ENCODE measurements at regions not wholly inside any gene's neighbourhood (a gene's known extent, or its start where the extent isn't known, plus 50 kb on each side); places are given as distances from the start of the nearest gene placed in this dataset.
"Not testable (repeated sequence)": the region's sequence is repeated elsewhere in the genome, so short reads cannot be mapped to it uniquely, and the experiment has no call there.

DNA sequence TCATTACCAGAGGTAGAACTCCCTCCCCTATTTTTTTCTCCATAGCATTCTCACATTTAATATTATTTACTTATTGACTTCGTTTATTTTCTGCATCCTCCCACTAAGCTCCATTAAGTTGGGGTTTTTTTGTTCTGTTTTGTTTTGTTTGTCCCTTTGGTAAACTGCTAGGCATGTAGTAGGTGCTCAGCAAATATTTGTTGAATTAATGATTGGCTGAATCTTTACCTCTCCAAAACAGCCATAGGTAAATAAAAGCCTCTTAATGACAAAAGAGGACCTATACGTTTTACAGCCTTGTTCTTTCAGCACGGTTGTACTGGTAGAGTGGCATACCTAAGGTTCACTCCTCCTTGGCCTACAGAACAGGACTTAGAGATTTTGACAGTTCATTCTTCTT is 52.0 kb downstream of the PRORP start:
- no peak for DNase-seq (ENCODE audit: low read depth)

DNA sequence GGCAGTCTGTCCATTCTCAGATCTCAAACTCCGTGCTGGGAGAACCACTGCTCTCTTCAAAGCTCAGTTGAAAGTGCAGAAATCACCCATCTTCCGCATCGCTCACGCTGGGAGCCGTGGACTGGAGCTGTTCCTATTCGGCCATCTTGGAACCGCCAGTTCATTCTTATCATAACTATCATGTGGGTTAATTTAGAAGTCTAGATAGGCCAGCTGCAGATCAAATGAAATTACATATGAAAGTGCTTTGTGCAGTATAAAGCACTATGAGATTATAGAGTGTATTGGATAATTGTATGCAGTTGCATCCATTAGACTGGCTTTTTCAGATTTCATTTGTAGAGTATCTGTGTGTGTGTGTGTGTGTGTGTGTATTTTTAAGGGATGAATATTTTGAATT is 57.8 kb downstream of the PRORP start:
- DNase-seq (ENCODE audit: low read depth), result no peak

DNA sequence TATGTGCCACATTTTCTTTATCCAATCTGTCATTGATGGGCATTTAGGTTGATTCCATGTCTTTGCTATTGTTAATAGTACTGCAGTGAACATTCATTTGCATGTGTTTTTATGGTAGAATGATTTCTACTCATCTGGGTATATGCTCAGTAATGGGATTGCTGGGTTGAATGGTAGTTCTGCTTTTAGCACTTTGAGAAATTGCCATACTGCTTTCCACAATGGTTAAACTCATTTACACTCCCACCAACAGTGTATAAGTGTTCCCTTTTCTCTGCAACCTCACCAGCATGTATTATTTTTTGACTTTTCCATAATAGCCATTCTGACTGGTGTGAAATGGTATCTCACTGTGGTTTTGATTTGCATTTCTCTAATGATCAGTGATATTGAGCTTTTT is 62.5 kb downstream of the PRORP start:
- not testable (repeated sequence) for DNase-seq (ENCODE audit: low read depth)

GRCh38 chr14:35189422-35189821 is 67.1 kb downstream of the PRORP start:
- DNase-seq (ENCODE audit: low read depth), result no peak

DNA sequence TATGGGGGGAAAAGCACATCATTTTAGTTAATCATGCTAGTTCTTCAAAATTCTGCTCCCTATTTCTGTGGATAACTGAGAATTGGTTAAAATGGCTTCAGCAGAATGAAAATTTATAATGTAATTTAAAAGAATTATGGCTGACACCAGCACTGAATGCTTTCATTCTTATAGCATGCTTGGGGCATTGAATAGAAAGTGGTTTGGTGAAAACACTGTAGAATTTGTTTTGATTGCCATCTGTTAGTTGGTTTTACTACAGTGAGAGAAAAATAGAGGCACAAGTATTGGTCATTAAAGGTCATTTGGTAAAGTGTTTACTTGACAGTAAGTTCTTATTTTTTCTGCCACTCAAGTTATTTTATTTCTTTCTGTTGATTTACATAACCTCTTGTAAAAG is 70.8 kb downstream of the PRORP start:
- DNase-seq (ENCODE audit: low read depth), result no peak

GRCh38 chr14:35194183-35194582 is 71.8 kb downstream of the PRORP start:
- DNase-seq (ENCODE audit: low read depth), result not testable (repeated sequence)

GRCh38 chr14:35196571-35196970 is 74.2 kb downstream of the PRORP start:
- DNase-seq (ENCODE audit: low read depth), result no peak

- DNase-seq (ENCODE audit: low read depth), result peak; percentile 57
Measured at GRCh38 chr14:35197015-35197414, 74.7 kb downstream of the PRORP start.

DNA sequence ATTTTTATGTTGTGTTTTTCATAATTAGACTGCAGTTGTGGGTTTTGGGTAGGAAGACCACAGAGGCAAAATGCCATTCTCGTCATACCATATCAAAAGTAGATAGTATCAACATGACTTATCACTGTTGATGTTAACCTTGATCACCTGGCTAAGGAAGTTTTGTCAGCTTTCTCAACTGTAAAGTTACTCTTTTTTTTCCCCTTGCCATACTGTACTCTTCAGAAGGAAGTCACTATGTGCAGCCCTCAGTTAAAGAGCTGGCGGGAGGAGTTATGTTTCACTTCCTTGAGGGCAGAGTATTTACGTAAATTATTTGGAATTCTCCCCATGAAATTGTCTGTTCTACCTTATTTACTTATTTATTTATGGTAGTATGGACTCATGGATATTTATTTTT is 78.7 kb downstream of the PRORP start:
- DNase-seq (ENCODE audit: low read depth), result no peak

DNA sequence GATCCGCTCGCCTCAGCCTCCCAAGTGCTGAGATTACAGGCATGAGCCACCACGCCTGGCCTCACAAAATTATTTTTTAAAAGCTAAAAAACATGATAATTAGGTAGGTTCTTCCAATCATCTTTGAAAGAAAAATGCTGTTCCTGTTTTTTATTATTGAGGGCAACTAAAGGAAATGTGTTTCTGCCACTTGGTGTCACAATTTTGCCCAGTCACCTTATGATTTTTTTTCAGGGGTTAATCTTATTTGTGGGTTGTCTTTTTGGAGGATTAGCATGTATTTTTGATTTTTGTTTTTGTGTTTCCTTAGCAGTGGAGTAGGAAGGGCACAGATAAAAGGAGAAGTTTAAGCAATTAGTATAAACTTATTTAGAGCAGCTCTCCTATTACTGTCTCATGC is 79.8 kb downstream of the PRORP start:
- no peak for DNase-seq (ENCODE audit: low read depth)

- no peak for DNase-seq (ENCODE audit: low read depth)
Measured at GRCh38 chr14:35205737-35206136, 83.4 kb downstream of the PRORP start.

GRCh38 chr14:35211067-35211466 is 81.1 kb upstream of the PSMA6 start:
- DNase-seq (ENCODE audit: low read depth), result no peak

DNA sequence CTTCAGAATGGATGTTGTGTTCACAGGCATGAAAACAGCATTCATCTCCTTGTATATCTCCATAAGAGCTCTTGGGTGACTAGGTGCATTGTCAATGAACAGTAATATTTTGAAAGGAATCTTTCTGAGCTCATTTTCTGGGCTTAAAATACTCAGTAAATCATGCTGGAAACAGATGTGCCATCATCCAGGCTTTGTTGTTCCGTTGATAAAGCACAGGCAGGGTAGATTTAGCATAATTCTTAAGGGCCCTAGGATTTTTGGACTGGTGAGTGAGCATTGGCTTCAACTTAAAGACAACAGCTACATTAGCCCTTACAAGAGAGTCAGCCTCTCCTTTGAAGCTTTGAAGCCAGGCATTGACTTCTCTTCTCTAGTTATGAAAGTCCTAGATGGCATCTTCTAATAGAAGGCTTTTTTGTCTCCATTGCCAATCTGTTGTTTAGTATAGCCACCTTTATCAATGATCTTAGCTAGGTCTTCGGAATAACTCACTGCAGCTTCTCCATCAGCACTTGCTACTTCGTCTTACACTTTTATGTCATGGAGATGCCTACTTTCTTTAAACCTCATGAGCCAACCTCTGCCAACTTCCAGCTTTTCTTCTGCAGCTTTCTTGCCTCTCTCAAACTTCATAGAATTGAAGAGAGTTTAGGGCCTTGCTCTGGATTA is 79.6 kb upstream of the PSMA6 start:
- no peak for DNase-seq (ENCODE audit: low read depth)

- DNase-seq (ENCODE audit: low read depth), result no peak
Measured at GRCh38 chr14:35213143-35213788, 78.9 kb upstream of the PSMA6 start.

GRCh38 chr14:35213869-35214387 is 78.3 kb upstream of the PSMA6 start:
- DNase-seq (ENCODE audit: low read depth), result peak; percentile 77

DNA sequence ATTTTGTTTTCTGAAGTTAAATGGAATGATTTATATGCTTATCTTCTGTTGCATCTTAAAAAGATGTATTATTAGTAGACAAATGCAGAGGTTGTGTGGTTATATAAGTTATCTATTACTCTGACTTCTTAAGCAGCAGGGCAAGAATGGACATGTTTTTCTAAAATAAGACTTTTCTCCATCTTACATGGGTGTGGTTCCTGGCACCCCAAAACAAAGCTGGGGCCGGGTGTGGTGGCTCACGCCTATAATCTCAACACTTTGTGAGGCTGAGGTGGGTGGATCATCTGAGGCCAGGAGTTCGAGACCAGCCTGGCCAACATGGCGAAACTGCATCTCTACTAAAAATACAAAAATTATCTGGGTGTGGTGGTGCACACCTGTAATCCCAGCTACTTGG is 77.8 kb upstream of the PSMA6 start:
- DNase-seq (ENCODE audit: low read depth), result not testable (repeated sequence)

- DNase-seq (ENCODE audit: low read depth), result peak; percentile 43
Measured at GRCh38 chr14:35215110-35215813, 76.9 kb upstream of the PSMA6 start.

- not testable (repeated sequence) for DNase-seq (ENCODE audit: low read depth)
Measured at GRCh38 chr14:35218176-35218575, 74.0 kb upstream of the PSMA6 start.

- DNase-seq (ENCODE audit: low read depth), result no peak
Measured at GRCh38 chr14:35218963-35219362, 73.2 kb upstream of the PSMA6 start.

GRCh38 chr14:35220027-35220676 is 72.0 kb upstream of the PSMA6 start:
- no peak for DNase-seq (ENCODE audit: low read depth)

DNA sequence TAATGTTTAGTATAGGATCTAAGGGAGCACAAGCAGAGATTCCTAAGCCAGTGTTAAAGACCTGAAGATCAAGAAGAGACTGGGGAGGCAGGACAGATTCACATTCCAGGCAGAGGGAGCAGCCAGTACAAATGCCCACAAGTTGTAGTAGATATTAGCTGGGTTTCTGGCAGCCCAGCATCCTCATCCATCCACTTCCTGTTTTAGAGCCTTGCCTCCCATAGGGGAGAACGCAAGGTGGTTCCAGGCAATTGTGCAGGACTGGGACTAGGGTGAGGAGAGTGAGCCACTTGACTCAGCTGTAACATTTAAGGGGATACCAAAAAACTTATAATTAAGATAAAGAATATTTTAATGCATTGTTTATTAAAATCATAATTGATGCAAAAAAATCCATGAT is 71.3 kb upstream of the PSMA6 start:
- no peak for DNase-seq (ENCODE audit: low read depth)

- no peak for DNase-seq (ENCODE audit: low read depth)
Measured at GRCh38 chr14:35221462-35221861, 70.7 kb upstream of the PSMA6 start.
